ENCODE measurements at regions not wholly inside any gene's neighbourhood (a gene's known extent, or its start where the extent isn't known, plus 50 kb on each side); places are given as distances from the start of the nearest gene placed in this dataset.
"Not testable (repeated sequence)": the region's sequence is repeated elsewhere in the genome, so short reads cannot be mapped to it uniquely, and the experiment has no call there.

GRCh38 chr9:66266202-66266601 lies 529.3 kb downstream of the FOXD4L4 start:
- TF ChIP-seq CTCF (IDR thresholded peaks at IDR 0.05 in 8 of 11, conservative IDR thresholded peaks at IDR 0.05 in 3 of 11); POLR2A (IDR thresholded peaks at IDR 0.05): not testable (repeated sequence)

Measured in spleen (tissue), 7 donors.